Esophagus muscularis mucosa (tissue), 4 donors: ENCODE measurements at regions not wholly inside any gene's neighbourhood (a gene's known extent, or its start where the extent isn't known, plus 50 kb on each side); places are given as distances from the start of the nearest gene placed in this dataset.

Experiments
- DNase-seq: peaks from one replicate; pipeline ENCODE4 v3.0.0-alpha.2; 2017; ENCODE audit errors: extremely low spot score
- H3K27ac ChIP-seq, 4 donors: fragments of 200-600 bp; sonication (generic); replicated peaks in 1 of 4; 1 replicate in 3 of 4; 2 replicates in 1 of 4; pipeline ENCODE4 v1.5.1; 2016 to 2019; ENCODE audit warnings: mild to moderate bottlenecking in 1 of 4
- H3K27me3 ChIP-seq, 4 donors: fragments of 200-600 bp; sonication (generic); one replicate each; pipeline versions ENCODE4 v1.5.1 to v1.6.0; 2016 to 2019
- H3K36me3 ChIP-seq, 4 donors: fragments of 200-600 bp; sonication (generic); one replicate each; pipeline ENCODE4 v1.5.1; 2016 to 2019
- H3K4me1 ChIP-seq, 4 donors: fragments of 200-600 bp; sonication (generic); one replicate each; pipeline ENCODE4 v1.5.1; 2016 to 2019
- H3K4me3 ChIP-seq, 4 donors: fragments of 200-600 bp; sonication (generic); 1 replicate in 2 of 4; 2 replicates in 2 of 4; pipeline ENCODE4 v1.5.1; 2016 to 2019; ENCODE audit warnings: mild to moderate bottlenecking in 4 of 4, moderate library complexity in 1 of 4
- H3K9me3 ChIP-seq, 4 donors: fragments of 200-600 bp; sonication (generic); 1 replicate in 3 of 4; 2 replicates in 1 of 4; pipeline ENCODE4 v1.5.1; 2016 to 2019
- EP300 ChIP-seq: sonication (generic); formaldehyde crosslinking; IDR thresholded peaks from one replicate; pipeline ENCODE4 v1.6.1; 2017; ENCODE audit warnings: antibody characterized with exemption
- POLR2A ChIP-seq: fragments of 450-650 bp; IDR thresholded peaks from one replicate; pipeline ENCODE4 v1.6.1; 2017; ENCODE audit warnings: antibody characterized with exemption, moderate library complexity, mild to moderate bottlenecking, low read depth
- POLR2AphosphoS5 ChIP-seq, 2 donors: sonication (generic); formaldehyde crosslinking; IDR thresholded peaks; one replicate each; pipeline ENCODE4 v1.6.1; 2017; ENCODE audit warnings: antibody characterized with exemption in 2 of 2
- WGBS: methylation state at CpG from one replicate; pipeline ENCODE4 v1.1.5; 2018; 5-methylcytosine and 5-hydroxymethylcytosine counted together
- intact Hi-C: fragments of 100-400 bp; cut with DNase I; formaldehyde crosslinking; loops from one replicate; pipeline ENCODE4 v1.15.1; 2023
- TF ChIP-seq, protein P1 (sequence below), 3 experiments: fragments of 200-600 bp in 2 of 3; fragments of 450-650 bp in 1 of 3; sonication (generic) in 2 of 3; IDR thresholded peaks; one replicate each; pipeline ENCODE4 v1.5.1; 2017 to 2019; ENCODE audit warnings: antibody characterized with exemption in 3 of 3, mild to moderate bottlenecking in 2 of 3, moderate library complexity in 1 of 3

DNA sequence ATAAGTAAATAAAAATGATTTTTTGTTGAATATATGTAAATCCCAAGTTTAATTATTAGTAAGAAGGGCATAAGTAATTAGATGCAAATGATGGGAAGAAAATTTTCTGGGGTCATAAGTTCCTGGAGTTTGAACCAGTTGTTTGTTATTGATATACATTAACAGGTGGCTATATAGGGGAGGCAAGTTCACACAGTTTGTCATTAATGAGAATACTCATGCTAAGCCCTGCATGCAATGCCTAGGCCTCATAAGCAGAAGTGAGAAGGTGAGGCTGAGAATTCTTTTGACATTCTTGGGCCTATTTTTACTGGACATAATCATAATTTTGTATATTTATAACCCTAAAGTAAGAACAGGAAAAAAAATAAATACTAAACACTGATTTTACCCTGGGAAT is 1210.7 kb upstream of the PCDH9 start:
- Histone ChIP-seq H3K27ac (no peak overlapping the region), H3K9me3 (no peaks in the 10 kb centered on the region)

GRCh38 chr13:68439817-68440216 is 1209.7 kb upstream of the PCDH9 start:
- TF ChIP-seq POLR2A: no peak
- TF ChIP-seq, protein P1, sequence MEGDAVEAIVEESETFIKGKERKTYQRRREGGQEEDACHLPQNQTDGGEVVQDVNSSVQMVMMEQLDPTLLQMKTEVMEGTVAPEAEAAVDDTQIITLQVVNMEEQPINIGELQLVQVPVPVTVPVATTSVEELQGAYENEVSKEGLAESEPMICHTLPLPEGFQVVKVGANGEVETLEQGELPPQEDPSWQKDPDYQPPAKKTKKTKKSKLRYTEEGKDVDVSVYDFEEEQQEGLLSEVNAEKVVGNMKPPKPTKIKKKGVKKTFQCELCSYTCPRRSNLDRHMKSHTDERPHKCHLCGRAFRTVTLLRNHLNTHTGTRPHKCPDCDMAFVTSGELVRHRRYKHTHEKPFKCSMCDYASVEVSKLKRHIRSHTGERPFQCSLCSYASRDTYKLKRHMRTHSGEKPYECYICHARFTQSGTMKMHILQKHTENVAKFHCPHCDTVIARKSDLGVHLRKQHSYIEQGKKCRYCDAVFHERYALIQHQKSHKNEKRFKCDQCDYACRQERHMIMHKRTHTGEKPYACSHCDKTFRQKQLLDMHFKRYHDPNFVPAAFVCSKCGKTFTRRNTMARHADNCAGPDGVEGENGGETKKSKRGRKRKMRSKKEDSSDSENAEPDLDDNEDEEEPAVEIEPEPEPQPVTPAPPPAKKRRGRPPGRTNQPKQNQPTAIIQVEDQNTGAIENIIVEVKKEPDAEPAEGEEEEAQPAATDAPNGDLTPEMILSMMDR (IDR thresholded peaks at IDR 0.05): no peak
- DNase-seq: no peak
- no peak overlapping the region for H3K4me3 ChIP-seq
- intact Hi-C loops: no loop called here
- H3K27ac ChIP-seq: no peak overlapping the region
- H3K4me1 ChIP-seq: no peaks in the 10 kb centered on the region
- 18% methylated on average over 1 of the region's 1 CpG for WGBS
- H3K27me3 ChIP-seq: no peaks in the 10 kb centered on the region
- H3K9me3 ChIP-seq: no peaks in the 10 kb centered on the region
- no peaks in the 10 kb centered on the region for H3K36me3 ChIP-seq

More for the DNA sequence above, 1210.7 kb upstream of the PCDH9 start:
- TF ChIP-seq, protein P1 (IDR thresholded peaks at IDR 0.05): no peak
- TF ChIP-seq POLR2AphosphoS5 (IDR thresholded peaks at IDR 0.05) (no peak), POLR2A (no peak), EP300 (no peak)
- Histone ChIP-seq H3K4me3 (no peak overlapping the region), H3K4me1 (no peaks in the 10 kb centered on the region), H3K36me3 (no peaks in the 10 kb centered on the region), H3K27me3 (no peaks in the 10 kb centered on the region)
- no peak for DNase-seq
- intact Hi-C loops: no loop called here

DNA sequence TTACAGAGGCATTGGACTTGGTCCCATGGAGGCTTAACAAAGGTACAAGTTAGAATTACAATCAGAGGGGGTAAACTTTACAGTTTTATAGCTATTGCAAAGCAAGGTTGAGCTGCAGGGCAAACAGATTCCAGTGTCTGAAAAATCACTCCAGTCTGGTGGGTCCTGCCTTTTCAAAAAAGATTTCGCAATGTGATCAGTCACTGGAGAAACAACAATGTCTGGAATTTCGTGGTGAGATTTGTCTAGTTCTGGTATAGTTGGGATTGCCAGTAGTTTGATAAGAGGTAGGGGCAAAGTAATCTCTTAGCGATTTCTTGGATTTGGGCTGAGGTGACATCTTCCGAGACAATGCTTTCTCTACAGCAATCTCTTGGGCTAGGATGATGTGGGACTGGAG is 1198.2 kb upstream of the PCDH9 start:
- Histone ChIP-seq H3K4me1 (no peaks in the 10 kb centered on the region), H3K27me3 (no peaks in the 10 kb centered on the region), H3K36me3 (no peaks in the 10 kb centered on the region), H3K27ac (no peak overlapping the region), H3K9me3 (no peaks in the 10 kb centered on the region), H3K4me3 (no peak overlapping the region)
- intact Hi-C loops: no loop called here
- DNase-seq: no peak
- 82% methylated on average over 4 of the region's 4 CpGs for WGBS
- no peak for TF ChIP-seq POLR2A
- TF ChIP-seq, protein P1 (IDR thresholded peaks at IDR 0.05): no peak
- TF ChIP-seq POLR2AphosphoS5 (IDR thresholded peaks at IDR 0.05): no peak
- no peak for TF ChIP-seq EP300

DNA sequence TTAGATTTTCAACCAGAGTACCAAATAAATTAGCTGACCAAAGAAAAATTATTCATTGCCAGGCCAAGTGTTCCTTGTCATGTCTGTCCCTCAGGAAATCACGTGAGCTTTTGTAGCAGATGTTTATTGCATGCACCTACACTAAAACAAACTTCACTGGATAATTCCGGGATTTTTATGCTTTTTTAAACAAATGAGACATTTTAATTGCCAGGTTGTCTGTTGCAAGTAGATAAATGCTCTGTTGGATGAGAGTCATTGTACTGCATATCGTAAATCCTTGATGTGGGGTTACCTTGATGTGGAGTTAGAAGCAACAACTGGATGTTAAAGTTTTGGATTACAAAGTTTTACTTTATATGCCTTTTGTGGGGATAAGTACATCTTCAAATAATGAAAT is 1187.7 kb upstream of the PCDH9 start:
- H3K36me3 ChIP-seq: no peaks in the 10 kb centered on the region
- H3K27ac ChIP-seq: no peak overlapping the region
- DNase-seq: no peak
- H3K4me1 ChIP-seq: no peaks in the 10 kb centered on the region
- no peak for TF ChIP-seq POLR2AphosphoS5 (IDR thresholded peaks at IDR 0.05)
- TF ChIP-seq, protein P1 (IDR thresholded peaks at IDR 0.05): no peak
- TF ChIP-seq EP300: no peak
- no peak for TF ChIP-seq POLR2A
- H3K27me3 ChIP-seq: no peaks in the 10 kb centered on the region
- intact Hi-C loops: no loop called here
- H3K9me3 ChIP-seq: peaks cover 0 to 8% (median 3%) of the 10 kb centered on the region in 4 donors
- no peak overlapping the region for H3K4me3 ChIP-seq
- 59% methylated on average over 3 of the region's 3 CpGs for WGBS

- intact Hi-C loops: no loop called here
- WGBS: 79% methylated on average over 1 of the region's 1 CpG
- H3K4me1 ChIP-seq: no peaks in the 10 kb centered on the region
- no peak overlapping the region for H3K27ac ChIP-seq
- no peaks in the 10 kb centered on the region for H3K36me3 ChIP-seq
- no peak for DNase-seq
- TF ChIP-seq, protein P1 (IDR thresholded peaks at IDR 0.05): no peak
- no peak for TF ChIP-seq POLR2A
- TF ChIP-seq POLR2AphosphoS5 (IDR thresholded peaks at IDR 0.05): no peak
- TF ChIP-seq EP300: no peak
- no peak overlapping the region for H3K4me3 ChIP-seq
- no peaks in the 10 kb centered on the region for H3K27me3 ChIP-seq
- H3K9me3 ChIP-seq: peaks cover 0 to 6% (median 2%) of the 10 kb centered on the region in 4 donors
Observed at GRCh38 chr13:68410007-68410406, 1179.9 kb upstream of the PCDH9 start.
